M059J (cell line): ENCODE measurements at regions not wholly inside any gene's neighbourhood (a gene's known extent, or its start where the extent isn't known, plus 50 kb on each side); places are given as distances from the start of the nearest gene placed in this dataset.

Source experiments
- DNase-seq: peaks from one replicate; pipeline ENCODE4 v3.0.0-alpha.2; 2012; ENCODE audit warnings: low read depth

DNA sequence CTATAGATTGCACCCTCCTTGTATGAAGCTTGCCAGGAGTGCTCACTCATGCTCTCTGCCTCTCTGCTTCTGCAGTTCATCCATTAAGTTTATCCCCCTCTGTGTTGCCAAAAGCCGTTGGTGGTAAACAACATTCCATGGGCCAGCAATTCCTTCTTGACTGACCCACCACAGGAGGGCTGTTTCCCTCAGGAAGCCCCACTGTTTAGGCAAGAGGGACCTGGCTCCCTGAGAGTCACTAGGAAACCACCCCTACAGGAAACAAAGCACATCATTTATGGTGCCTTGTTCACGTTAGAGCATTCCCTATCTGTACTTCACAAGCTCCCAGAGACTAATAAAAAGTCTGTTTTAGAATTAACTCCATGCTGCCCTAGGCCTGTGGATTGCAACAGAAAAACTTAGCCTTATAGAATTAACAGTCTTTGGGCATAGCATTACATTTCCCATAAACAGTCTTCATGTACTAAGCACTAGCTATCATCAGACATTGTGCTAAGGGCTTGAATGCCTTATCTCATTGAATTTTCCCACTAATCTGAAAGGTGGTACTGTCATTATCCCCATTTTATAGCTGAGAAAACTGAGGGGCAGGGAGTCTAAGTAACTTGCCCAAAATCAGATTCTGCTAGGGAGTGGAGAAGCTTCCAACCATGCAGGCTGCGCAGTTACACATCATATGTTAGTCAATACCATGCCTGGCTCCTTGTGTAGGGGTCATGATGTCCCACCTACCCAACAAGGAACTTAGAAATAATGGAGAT, 149.9 kb downstream of the SHQ1 start:
- no peak for DNase-seq

DNA sequence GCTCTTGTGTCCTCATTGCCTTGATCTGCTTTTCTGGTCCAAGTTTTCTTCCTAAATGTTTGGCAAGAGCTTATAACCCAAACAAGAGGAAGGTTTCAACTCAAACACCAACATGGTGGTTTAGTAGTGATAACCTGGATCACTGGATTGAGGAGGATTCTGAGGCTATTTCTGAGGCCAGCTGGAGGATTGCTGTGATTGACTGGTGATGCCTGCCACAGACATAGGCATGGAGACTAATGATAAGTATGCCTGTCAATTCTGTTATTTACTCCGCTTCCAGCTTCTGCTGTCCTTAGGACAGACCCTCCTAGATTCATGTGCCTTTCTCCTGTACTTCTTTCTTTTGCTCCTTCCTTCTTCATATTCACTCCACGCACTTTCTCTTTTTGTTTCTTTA, 150.5 kb downstream of the SHQ1 start:
- DNase-seq, result no peak

GRCh38 chr3:72696815-72697214, 151.4 kb downstream of the SHQ1 start:
- DNase-seq, result no peak

GRCh38 chr3:72694398-72694797, 153.8 kb downstream of the SHQ1 start:
- DNase-seq, result peak; percentile 12

GRCh38 chr3:72692990-72693389, 155.3 kb downstream of the SHQ1 start:
- no peak for DNase-seq

GRCh38 chr3:72690629-72691028, 157.6 kb downstream of the SHQ1 start:
- no peak for DNase-seq

GRCh38 chr3:72682936-72683452, 165.3 kb downstream of the SHQ1 start:
- DNase-seq, result no peak

- no peak for DNase-seq
Measured at GRCh38 chr3:72681598-72681997, 166.6 kb downstream of the SHQ1 start.

DNA sequence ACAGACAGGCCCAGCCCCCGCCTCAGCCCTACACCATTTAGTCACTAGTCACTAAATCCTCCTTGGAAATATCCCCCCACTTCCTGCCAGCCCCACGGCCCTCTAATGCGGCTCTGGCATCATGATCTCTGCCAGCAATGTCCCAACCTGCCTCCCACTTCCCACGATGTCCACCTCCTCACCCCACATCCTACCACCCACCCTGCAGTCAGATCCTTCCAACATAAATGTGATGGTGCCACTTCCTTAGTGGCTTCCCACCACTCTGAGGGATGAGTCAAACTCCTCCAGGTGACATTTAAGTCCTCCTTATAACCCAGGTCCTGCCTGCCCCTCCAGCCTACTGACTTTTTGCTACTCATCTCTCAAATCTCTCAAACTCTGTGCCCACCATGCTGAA, 167.5 kb downstream of the SHQ1 start:
- no peak for DNase-seq

DNA sequence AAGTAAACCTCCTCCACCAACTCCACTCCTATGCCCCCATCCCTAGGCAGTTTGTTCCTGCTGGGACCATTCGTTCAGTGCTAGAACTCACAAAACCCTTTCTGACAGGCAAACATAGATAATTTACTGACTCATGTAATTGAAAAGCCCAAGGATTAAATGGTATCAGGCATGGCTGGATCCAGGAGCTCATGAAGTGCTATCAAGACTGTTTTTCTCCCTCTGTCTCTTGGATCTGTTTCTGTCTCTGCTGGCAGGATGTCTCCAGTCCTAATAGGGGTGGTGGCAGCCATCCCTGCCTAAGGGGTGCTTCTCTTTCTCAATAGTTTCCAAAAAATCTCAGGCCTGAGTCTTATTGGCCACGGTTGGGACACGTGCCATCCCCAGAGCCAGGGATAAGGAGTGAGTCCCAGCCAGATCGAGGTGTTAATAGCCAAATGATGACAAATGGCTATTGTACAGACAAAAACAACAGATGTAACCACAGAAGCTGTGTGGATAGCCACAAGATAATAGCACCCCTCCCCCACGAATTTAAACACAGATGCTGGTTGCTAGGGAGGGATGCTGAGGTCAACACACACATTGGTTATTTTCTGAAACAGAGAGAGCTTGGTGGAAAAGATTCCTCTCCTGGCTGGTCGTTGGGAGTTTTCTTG, 168.6 kb downstream of the SHQ1 start:
- peak; percentile 68 for DNase-seq

- peak; percentile 76 for DNase-seq
Measured at GRCh38 chr3:72678867-72679266, 169.4 kb downstream of the SHQ1 start.

GRCh38 chr3:72678380-72678779, 169.9 kb downstream of the SHQ1 start:
- no peak for DNase-seq

- no peak for DNase-seq
Measured at GRCh38 chr3:72675243-72675642, 173.0 kb downstream of the SHQ1 start.

- no peak for DNase-seq
Measured at GRCh38 chr3:72673011-72673771, 175.1 kb downstream of the SHQ1 start.

DNA sequence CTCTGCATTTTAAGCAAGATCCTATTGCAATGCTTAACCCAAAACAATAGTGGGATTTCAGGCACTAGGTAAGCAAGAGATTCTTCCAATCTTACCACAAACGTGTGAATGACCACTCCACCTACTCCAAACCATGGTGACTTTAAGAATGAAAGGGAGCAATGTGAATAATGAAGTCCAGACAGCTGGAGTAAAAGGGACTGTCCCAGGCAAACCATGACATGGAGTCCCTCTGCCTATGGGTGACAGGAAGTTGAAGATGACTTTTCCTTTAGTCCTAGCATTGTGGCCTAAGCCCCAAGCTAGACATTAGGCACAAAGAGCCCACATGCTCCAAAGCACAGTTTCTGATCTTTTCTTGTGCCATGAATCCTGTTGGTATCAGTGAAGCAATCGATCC, 179.0 kb downstream of the SHQ1 start:
- no peak for DNase-seq

DNA sequence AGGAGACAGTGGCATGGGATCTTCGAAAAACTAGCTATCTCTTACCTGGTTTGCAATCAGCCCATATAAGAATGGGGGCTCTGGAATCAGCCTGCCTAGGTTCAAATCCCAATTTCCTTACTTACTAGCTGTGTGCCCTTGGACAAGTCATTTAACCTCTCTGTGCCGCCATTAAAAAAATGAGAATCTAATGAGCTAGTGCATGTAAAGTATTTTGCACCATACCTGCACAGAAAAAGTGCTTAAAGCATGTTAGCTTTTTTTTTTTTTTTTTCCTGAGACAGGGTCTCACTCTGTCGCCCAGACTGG, 181.8 kb downstream of the SHQ1 start:
- DNase-seq, result no peak

DNA sequence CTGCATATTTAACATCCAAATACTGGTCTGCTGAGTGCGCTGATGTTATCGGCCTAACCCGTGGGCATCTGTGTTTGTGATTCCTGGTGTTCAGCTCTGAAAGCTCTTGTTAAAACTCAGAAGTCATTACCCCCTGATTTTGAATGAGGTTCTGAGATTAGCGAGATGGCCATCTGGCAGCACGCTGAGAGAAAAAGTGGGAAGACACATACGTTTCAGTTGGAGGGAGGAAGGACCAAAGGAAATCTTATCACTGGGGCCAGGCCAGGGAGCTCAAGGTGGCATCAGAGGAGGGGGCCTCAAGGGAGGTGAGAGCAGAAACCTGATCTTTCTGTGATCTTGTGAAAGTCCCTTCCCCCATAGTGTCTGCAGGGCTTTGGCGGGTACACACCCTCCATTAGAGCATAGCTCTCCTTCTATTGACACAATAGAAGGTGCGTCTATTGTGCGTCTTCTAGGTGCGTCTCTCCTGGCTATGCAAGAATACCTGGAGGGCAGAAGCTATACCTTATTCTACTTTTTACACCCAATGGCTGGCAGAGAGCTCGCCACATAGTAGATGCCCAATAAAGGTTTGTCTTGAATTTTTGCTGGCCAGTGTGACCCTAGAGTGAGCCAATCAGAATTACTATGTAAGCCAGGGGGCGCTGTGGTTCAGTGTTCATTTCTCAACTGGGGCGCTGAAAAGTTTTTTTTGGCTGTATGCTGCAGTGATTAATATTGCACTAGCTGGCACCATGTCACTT, 182.4 kb downstream of the SHQ1 start:
- no peak for DNase-seq

GRCh38 chr3:72665103-72665502, 183.1 kb downstream of the SHQ1 start:
- no peak for DNase-seq

- DNase-seq, result no peak
Measured at GRCh38 chr3:72664184-72664975, 183.9 kb downstream of the SHQ1 start.

- DNase-seq, result peak; percentile 26
Measured at GRCh38 chr3:72663429-72663828, 184.8 kb downstream of the SHQ1 start.

DNA sequence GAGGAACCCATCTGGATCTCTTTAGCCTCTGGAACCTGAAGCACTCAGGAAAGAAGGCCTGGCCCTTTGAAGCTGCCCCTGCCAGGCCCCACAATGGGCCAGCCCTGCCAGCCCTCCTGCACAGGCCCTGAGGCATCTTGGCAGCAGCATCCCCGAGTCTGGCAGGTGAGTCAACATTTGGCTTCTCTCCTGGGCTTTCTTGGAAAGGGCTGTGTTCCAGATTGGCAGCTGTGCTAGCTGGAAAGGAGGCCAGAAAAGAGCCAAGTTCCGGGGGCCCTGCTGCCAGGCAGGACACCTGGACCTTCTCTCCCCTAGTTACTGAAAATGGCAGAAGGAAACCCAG, 187.2 kb downstream of the SHQ1 start:
- peak; percentile 92 for DNase-seq
